Liver (tissue), 8 donors: ENCODE measurements at regions not wholly inside any gene's neighbourhood (a gene's known extent, or its start where the extent isn't known, plus 50 kb on each side); places are given as distances from the start of the nearest gene placed in this dataset.

Source experiments
- DNase-seq: peaks from one replicate; pipeline ENCODE4 v3.0.0-alpha.2; 2017; ENCODE audit warnings: low spot score
- H3K27ac ChIP-seq, 2 donors: one replicate each; pipeline ENCODE4 v1.7.0; 2013; ENCODE audit warnings: inconsistent platforms in 2 of 2, low read length in 2 of 2, control low read depth in 1 of 2, low read depth in 1 of 2, mild to moderate bottlenecking in 1 of 2
- H3K27me3 ChIP-seq, 4 donors: one replicate each; pipeline versions ENCODE4 v1.6.1 to v1.7.0; 2013; ENCODE audit warnings: low read length in 3 of 4, inconsistent platforms in 1 of 4, mild to moderate bottlenecking in 1 of 4, moderate library complexity in 1 of 4; ENCODE audit not compliant: control insufficient read depth in 4 of 4, insufficient read depth in 4 of 4
- H3K36me3 ChIP-seq, 4 donors: one replicate each; pipeline versions ENCODE4 v1.6.1 to v1.7.0; 2013; ENCODE audit warnings: low read length in 3 of 4, mild to moderate bottlenecking in 3 of 4, low read depth in 1 of 4, moderate library complexity in 1 of 4; ENCODE audit not compliant: control insufficient read depth in 4 of 4, insufficient read depth in 3 of 4
- H3K4me1 ChIP-seq, 4 donors: one replicate each; pipeline versions ENCODE4 v1.6.1 to v1.7.0; 2013; ENCODE audit warnings: low read length in 3 of 4, mild to moderate bottlenecking in 3 of 4, moderate library complexity in 1 of 4; ENCODE audit not compliant: control insufficient read depth in 4 of 4, insufficient read depth in 4 of 4
- H3K4me3 ChIP-seq, 3 donors: one replicate each; pipeline versions ENCODE4 v1.6.1 to v1.7.0; 2013; ENCODE audit warnings: low read length in 3 of 3, control low read depth in 1 of 3, low read depth in 1 of 3, mild to moderate bottlenecking in 1 of 3
- H3K9ac ChIP-seq, 2 donors: one replicate each; pipeline ENCODE4 v1.7.0; 2013; ENCODE audit warnings: low read length in 2 of 2, mild to moderate bottlenecking in 2 of 2, moderate library complexity in 2 of 2, control low read depth in 1 of 2, low read depth in 1 of 2
- H3K9me3 ChIP-seq, 4 donors: one replicate each; pipeline versions ENCODE4 v1.6.1 to v1.7.0; 2013; ENCODE audit warnings: low read length in 3 of 4; ENCODE audit not compliant: control insufficient read depth in 4 of 4
- EGR1 ChIP-seq, 2 donors: IDR thresholded peaks; 2 replicates each; pipeline ENCODE4 v1.6.1; 2016 to 2018; ENCODE audit warnings: antibody characterized with exemption in 2 of 2, low read depth in 2 of 2
- FOXA1 ChIP-seq: IDR thresholded peaks from 2 replicates; pipeline ENCODE4 v1.6.1; 2016; ENCODE audit warnings: antibody characterized with exemption
- FOXA2 ChIP-seq: IDR thresholded peaks from 2 replicates; pipeline ENCODE4 v1.6.1; 2016; ENCODE audit warnings: antibody characterized with exemption
- GABPA ChIP-seq, 2 donors: IDR thresholded peaks in 1 of 2; conservative IDR thresholded peaks in 1 of 2; 2 replicates each; pipeline ENCODE4 v1.6.1; 2016; ENCODE audit warnings: antibody characterized with exemption in 2 of 2, mild to moderate bottlenecking in 1 of 2, moderate library complexity in 1 of 2
- HNF4A ChIP-seq, 2 donors: conservative IDR thresholded peaks; 2 replicates each; pipeline ENCODE4 v1.6.1; 2016; ENCODE audit warnings: antibody characterized with exemption in 2 of 2, mild to moderate bottlenecking in 2 of 2
- HNF4G ChIP-seq: IDR thresholded peaks from 2 replicates; pipeline ENCODE4 v1.6.1; 2016; ENCODE audit warnings: antibody characterized with exemption
- JUND ChIP-seq, 2 donors: IDR thresholded peaks; 2 replicates each; pipeline ENCODE4 v1.6.1; 2016; ENCODE audit warnings: antibody characterized with exemption in 2 of 2
- NR2F2 ChIP-seq: IDR thresholded peaks from 2 replicates; pipeline ENCODE4 v1.6.1; 2016; ENCODE audit warnings: antibody characterized with exemption
- RAD21 ChIP-seq, 2 donors: IDR thresholded peaks; 2 replicates each; pipeline ENCODE4 v1.6.1; 2016; ENCODE audit warnings: antibody characterized with exemption in 2 of 2, mild to moderate bottlenecking in 2 of 2
- RXRA ChIP-seq, 2 donors: IDR thresholded peaks; 2 replicates each; pipeline ENCODE4 v1.6.1; 2017 to 2018; ENCODE audit warnings: antibody characterized with exemption in 2 of 2, mild to moderate bottlenecking in 1 of 2
- SP1 ChIP-seq: IDR thresholded peaks from 2 replicates; pipeline ENCODE4 v1.6.1; 2018; ENCODE audit warnings: antibody characterized with exemption, mild to moderate bottlenecking
- TAF1 ChIP-seq: conservative IDR thresholded peaks from 2 replicates; pipeline ENCODE4 v1.6.1; 2016; ENCODE audit warnings: antibody characterized with exemption, mild to moderate bottlenecking
- YY1 ChIP-seq: IDR thresholded peaks from 2 replicates; pipeline ENCODE4 v1.6.1; 2016; ENCODE audit warnings: antibody characterized with exemption, mild to moderate bottlenecking
- ZBTB33 ChIP-seq: IDR thresholded peaks from 2 replicates; pipeline ENCODE4 v1.6.1; 2016; ENCODE audit warnings: antibody characterized with exemption
- WGBS: extraction: QIAGEN DNeasy Blood & Tissue Kit; methylation state at CpG from one replicate; pipeline ENCODE4 v1.1.7; 2013; 5-methylcytosine and 5-hydroxymethylcytosine counted together
- TF ChIP-seq, protein P1 (sequence below): IDR thresholded peaks from 2 replicates; pipeline ENCODE4 v1.6.1; 2016; ENCODE audit warnings: antibody characterized with exemption
- TF ChIP-seq, protein P2 (sequence below): fragments of 150-350 bp; IDR thresholded peaks from 2 replicates; pipeline ENCODE4 v1.5.1; 2017; ENCODE audit warnings: improper control_type of control experiment, low read depth, low read length; ENCODE audit not compliant: missing input control
- TF ChIP-seq, protein P3 (sequence below): IDR thresholded peaks from 2 replicates; pipeline ENCODE4 v1.6.1; 2016; ENCODE audit warnings: antibody characterized with exemption, mild to moderate bottlenecking
- TF ChIP-seq, protein P4 (sequence below): IDR thresholded peaks from 2 replicates; pipeline ENCODE4 v1.6.1; 2016; ENCODE audit warnings: antibody characterized with exemption
- donor health status: healthy.
- donor health status: healthy.
- donor health status: healthy.
- donor health status: healthy.
- donor health status: healthy.

DNA sequence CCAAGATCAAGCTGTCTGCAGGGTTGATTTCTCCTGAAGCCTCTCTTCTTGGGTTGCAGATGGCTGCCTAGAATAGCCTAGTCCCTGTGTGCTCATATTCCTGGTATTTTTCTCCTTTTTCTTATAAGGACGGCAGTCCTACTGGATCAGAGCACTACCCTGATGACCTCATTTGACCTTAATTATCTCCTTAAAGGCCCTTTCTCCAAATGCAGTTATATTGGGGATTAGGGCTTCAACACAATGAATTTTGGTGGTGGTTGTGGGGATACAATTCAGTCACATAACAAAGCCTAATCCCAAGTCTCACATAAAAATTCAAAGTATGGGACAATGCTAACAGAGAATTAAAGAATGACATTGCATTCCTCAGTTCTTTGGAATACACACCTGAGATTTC, 238.8 kb upstream of the SALL1 start:
- TF ChIP-seq, protein P1, sequence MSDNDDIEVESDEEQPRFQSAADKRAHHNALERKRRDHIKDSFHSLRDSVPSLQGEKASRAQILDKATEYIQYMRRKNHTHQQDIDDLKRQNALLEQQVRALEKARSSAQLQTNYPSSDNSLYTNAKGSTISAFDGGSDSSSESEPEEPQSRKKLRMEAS, result no peak
- TF ChIP-seq RAD21 (IDR thresholded peaks at IDR 0.05) (no peak), EGR1 (IDR thresholded peaks at IDR 0.05; ENCODE audit: low read depth in 2 of 2) (no peak), NR2F2 (no peak), JUND (IDR thresholded peaks at IDR 0.05) (no peak), YY1 (no peak), ZBTB33 (no peak), HNF4A (conservative IDR thresholded peaks at IDR 0.05) (no peak), FOXA1 (no peak), HNF4G (no peak), SP1 (no peak), FOXA2 (no peak), RXRA (IDR thresholded peaks at IDR 0.05) (no peak), TAF1 (no peak), GABPA (IDR thresholded peaks at IDR 0.05 in 1 of 2, conservative IDR thresholded peaks at IDR 0.05 in 1 of 2) (no peak)
- TF ChIP-seq, protein P2, sequence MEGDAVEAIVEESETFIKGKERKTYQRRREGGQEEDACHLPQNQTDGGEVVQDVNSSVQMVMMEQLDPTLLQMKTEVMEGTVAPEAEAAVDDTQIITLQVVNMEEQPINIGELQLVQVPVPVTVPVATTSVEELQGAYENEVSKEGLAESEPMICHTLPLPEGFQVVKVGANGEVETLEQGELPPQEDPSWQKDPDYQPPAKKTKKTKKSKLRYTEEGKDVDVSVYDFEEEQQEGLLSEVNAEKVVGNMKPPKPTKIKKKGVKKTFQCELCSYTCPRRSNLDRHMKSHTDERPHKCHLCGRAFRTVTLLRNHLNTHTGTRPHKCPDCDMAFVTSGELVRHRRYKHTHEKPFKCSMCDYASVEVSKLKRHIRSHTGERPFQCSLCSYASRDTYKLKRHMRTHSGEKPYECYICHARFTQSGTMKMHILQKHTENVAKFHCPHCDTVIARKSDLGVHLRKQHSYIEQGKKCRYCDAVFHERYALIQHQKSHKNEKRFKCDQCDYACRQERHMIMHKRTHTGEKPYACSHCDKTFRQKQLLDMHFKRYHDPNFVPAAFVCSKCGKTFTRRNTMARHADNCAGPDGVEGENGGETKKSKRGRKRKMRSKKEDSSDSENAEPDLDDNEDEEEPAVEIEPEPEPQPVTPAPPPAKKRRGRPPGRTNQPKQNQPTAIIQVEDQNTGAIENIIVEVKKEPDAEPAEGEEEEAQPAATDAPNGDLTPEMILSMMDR, result no peak
- TF ChIP-seq, protein P3, sequence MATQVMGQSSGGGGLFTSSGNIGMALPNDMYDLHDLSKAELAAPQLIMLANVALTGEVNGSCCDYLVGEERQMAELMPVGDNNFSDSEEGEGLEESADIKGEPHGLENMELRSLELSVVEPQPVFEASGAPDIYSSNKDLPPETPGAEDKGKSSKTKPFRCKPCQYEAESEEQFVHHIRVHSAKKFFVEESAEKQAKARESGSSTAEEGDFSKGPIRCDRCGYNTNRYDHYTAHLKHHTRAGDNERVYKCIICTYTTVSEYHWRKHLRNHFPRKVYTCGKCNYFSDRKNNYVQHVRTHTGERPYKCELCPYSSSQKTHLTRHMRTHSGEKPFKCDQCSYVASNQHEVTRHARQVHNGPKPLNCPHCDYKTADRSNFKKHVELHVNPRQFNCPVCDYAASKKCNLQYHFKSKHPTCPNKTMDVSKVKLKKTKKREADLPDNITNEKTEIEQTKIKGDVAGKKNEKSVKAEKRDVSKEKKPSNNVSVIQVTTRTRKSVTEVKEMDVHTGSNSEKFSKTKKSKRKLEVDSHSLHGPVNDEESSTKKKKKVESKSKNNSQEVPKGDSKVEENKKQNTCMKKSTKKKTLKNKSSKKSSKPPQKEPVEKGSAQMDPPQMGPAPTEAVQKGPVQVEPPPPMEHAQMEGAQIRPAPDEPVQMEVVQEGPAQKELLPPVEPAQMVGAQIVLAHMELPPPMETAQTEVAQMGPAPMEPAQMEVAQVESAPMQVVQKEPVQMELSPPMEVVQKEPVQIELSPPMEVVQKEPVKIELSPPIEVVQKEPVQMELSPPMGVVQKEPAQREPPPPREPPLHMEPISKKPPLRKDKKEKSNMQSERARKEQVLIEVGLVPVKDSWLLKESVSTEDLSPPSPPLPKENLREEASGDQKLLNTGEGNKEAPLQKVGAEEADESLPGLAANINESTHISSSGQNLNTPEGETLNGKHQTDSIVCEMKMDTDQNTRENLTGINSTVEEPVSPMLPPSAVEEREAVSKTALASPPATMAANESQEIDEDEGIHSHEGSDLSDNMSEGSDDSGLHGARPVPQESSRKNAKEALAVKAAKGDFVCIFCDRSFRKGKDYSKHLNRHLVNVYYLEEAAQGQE, result no peak
- TF ChIP-seq, protein P4, sequence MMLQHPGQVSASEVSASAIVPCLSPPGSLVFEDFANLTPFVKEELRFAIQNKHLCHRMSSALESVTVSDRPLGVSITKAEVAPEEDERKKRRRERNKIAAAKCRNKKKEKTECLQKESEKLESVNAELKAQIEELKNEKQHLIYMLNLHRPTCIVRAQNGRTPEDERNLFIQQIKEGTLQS, result no peak
- WGBS, result 85% methylated on average over 1 of the region's 1 CpG
- no peak for DNase-seq
- Histone ChIP-seq H3K9ac (no peak overlapping the region), H3K4me1 (no peaks in the 10 kb centered on the region), H3K27me3 (no peaks in the 10 kb centered on the region), H3K27ac (no peak overlapping the region), H3K4me3 (no peak overlapping the region), H3K36me3 (no peaks in the 10 kb centered on the region), H3K9me3 (peaks cover 0 to 3% (median 0%) of the 10 kb centered on the region in 4 donors)
